ENCODE measurements at regions not wholly inside any gene's neighbourhood (a gene's known extent, or its start where the extent isn't known, plus 50 kb on each side); places are given as distances from the start of the nearest gene placed in this dataset.
A peak's percentile ranks its signal among the peaks of the same experiment; 100 is the strongest.
"Not testable (repeated sequence)": the region's sequence is repeated elsewhere in the genome, so short reads cannot be mapped to it uniquely, and the experiment has no call there.

DNA sequence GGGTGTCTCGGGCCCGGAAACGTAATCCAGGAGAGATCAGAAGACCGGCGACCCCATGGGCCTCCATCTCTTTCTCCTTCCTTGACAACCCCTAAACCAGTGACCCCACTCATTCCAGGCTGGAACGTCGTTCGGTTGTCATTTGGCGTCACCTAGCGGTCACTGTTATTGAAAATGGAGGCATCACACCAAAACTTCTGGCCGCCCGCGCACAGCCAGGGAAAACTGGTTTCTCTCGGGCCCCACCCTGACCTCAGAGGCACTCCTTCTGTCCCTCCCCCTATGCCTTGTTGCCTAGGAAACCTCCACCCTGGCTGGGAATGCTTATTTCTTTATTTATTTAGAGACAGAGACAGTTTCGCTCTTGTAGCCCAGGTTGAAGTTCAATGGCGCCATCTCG lies 2327.3 kb upstream of the TPTE start:
- H3K27ac ChIP-seq; H3K4me1 ChIP-seq (replicated peaks); DNase-seq (ENCODE audit: low spot score); intact Hi-C loops (cut with DNase I); H3K27me3 ChIP-seq (replicated peaks; ENCODE audit: insufficient read depth); H3K36me3 ChIP-seq; H3K9me3 ChIP-seq; H3K4me3 ChIP-seq: not testable (repeated sequence)
- no CpG with 5 or more reads among the region's 17 CpGs for WGBS

- H3K27ac ChIP-seq; H3K27me3 ChIP-seq (replicated peaks; ENCODE audit: insufficient read depth); intact Hi-C loops (cut with DNase I); H3K9me3 ChIP-seq; H3K4me1 ChIP-seq (replicated peaks); DNase-seq (ENCODE audit: low spot score); H3K4me3 ChIP-seq; H3K36me3 ChIP-seq: not testable (repeated sequence)
- WGBS = no CpG with 5 or more reads among the region's 20 CpGs
These were observed 2323.9 kb upstream of the TPTE start for GRCh38 chr21:8197377-8198027.

DNA sequence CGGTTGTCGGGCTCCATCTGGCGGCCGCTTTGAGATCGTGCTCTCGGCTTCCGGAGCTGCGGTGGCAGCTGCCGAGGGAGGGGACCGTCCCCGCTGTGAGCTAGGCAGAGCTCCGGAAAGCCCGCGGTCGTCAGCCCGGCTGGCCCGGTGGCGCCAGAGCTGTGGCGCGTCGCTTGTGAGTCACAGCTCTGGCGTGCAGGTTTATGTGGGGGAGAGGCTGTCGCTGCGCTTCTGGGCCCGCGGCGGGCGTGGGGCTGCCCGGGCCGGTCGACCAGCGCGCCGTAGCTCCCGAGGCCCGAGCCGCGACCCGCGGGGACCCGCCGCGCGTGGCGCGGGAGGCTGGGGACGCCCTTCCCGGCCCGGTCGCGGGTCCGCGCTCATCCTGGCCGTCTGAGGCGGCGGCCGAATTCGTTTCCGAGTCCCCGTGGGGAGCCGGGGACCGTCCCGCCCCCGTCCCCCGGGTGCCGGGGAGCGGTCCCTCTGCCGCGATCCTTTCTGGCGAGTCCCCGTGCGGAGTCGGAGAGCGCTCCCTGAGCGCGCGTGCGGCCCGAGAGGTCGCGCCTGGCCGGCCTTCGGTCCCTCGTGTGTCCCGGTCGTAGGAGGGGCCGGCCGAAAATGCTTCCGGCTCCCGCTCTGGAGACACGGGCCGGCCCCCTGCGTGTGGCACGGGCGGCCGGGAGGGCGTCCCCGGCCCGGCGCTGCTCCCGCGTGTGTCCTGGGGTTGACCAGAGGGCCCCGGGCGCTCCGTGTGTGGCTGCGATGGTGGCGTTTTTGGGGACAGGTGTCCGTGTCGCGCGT lies 2316.1 kb upstream of the TPTE start:
- H3K27me3 ChIP-seq (replicated peaks; ENCODE audit: insufficient read depth); H3K9me3 ChIP-seq; H3K4me1 ChIP-seq (replicated peaks); intact Hi-C loops (cut with DNase I); DNase-seq (ENCODE audit: low spot score); H3K4me3 ChIP-seq; H3K27ac ChIP-seq; H3K36me3 ChIP-seq: not testable (repeated sequence)
- no CpG with 5 or more reads among the region's 111 CpGs for WGBS

DNA sequence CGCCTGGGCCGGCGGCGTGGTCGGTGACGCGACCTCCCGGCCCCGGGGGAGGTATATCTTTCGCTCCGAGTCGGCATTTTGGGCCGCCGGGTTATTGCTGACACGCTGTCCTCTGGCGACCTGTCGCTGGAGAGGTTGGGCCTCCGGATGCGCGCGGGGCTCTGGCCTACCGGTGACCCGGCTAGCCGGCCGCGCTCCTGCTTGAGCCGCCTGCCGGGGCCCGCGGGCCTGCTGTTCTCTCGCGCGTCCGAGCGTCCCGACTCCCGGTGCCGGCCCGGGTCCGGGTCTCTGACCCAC lies 2315.5 kb upstream of the TPTE start:
- H3K9me3 ChIP-seq; H3K27ac ChIP-seq; DNase-seq (ENCODE audit: low spot score); H3K36me3 ChIP-seq; H3K4me1 ChIP-seq (replicated peaks); H3K4me3 ChIP-seq; intact Hi-C loops (cut with DNase I); H3K27me3 ChIP-seq (replicated peaks; ENCODE audit: insufficient read depth): not testable (repeated sequence)
- no CpG with 5 or more reads among the region's 40 CpGs for WGBS

GRCh38 chr21:8212986-8213550 lies 2308.3 kb upstream of the TPTE start:
- H3K4me3 ChIP-seq; H3K27me3 ChIP-seq (replicated peaks; ENCODE audit: insufficient read depth); intact Hi-C loops (cut with DNase I); H3K27ac ChIP-seq; H3K4me1 ChIP-seq (replicated peaks); H3K36me3 ChIP-seq; H3K9me3 ChIP-seq: not testable (repeated sequence)
- TF ChIP-seq, protein P1, sequence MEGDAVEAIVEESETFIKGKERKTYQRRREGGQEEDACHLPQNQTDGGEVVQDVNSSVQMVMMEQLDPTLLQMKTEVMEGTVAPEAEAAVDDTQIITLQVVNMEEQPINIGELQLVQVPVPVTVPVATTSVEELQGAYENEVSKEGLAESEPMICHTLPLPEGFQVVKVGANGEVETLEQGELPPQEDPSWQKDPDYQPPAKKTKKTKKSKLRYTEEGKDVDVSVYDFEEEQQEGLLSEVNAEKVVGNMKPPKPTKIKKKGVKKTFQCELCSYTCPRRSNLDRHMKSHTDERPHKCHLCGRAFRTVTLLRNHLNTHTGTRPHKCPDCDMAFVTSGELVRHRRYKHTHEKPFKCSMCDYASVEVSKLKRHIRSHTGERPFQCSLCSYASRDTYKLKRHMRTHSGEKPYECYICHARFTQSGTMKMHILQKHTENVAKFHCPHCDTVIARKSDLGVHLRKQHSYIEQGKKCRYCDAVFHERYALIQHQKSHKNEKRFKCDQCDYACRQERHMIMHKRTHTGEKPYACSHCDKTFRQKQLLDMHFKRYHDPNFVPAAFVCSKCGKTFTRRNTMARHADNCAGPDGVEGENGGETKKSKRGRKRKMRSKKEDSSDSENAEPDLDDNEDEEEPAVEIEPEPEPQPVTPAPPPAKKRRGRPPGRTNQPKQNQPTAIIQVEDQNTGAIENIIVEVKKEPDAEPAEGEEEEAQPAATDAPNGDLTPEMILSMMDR (IDR thresholded peaks at IDR 0.05) = peak in 1 of 4 experiments; percentile 18
- peak; percentile 80 for DNase-seq (ENCODE audit: low spot score)
- 80% methylated on average over 58 of the region's 111 CpGs for WGBS

GRCh38 chr21:8214539-8214938 lies 2306.8 kb upstream of the TPTE start:
- 61% methylated on average over 34 of the region's 70 CpGs for WGBS
- H3K4me1 ChIP-seq (replicated peaks); H3K27me3 ChIP-seq (replicated peaks; ENCODE audit: insufficient read depth); H3K4me3 ChIP-seq; intact Hi-C loops (cut with DNase I); H3K36me3 ChIP-seq; DNase-seq (ENCODE audit: low spot score); H3K27ac ChIP-seq; H3K9me3 ChIP-seq: not testable (repeated sequence)

DNA sequence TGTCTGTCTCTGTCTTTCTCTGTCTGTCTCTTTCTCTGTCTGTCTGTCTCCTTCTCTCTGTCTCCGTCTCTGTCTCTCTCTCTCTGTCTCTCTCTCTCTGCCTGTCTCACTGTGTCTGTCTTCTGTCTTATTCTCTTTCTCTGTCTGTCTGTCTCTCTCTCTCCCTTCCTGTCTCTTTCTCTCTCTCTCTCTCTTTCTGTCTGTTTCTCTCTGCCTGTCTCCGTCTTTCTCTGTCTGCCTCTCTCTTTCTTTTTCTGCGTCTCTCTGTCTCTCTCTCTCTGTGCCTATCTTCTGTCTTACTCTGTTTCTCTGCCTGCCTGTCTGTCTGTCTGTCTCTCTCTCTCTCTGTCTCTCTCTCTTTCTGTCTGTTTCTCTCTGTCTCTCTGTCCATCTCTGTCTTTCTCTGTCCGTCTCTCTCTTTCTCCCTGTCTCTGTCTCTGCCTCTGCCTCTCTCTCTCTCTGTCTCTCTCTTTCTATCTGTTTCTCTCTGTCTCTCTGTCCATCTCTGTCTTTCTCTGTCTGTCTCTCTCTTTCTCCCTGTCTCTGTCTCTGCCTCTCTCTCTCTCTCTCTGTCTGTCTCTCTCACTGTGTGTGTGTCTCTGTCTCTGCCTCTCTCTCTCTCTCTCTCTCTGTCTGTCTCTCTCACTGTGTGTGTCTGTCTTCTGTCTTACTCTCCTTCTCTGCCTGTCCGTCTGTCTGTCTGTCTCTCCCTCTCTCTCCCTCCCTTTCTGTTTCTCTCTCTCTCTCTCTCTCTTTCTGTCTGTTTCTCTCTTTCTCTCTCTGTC lies 2291.8 kb upstream of the TPTE start:
- DNase-seq (ENCODE audit: low spot score); H3K36me3 ChIP-seq; H3K27ac ChIP-seq; H3K4me1 ChIP-seq (replicated peaks); H3K4me3 ChIP-seq; H3K27me3 ChIP-seq (replicated peaks; ENCODE audit: insufficient read depth); intact Hi-C loops (cut with DNase I); H3K9me3 ChIP-seq: not testable (repeated sequence)
- WGBS = no CpG with 5 or more reads among the region's 5 CpGs

DNA sequence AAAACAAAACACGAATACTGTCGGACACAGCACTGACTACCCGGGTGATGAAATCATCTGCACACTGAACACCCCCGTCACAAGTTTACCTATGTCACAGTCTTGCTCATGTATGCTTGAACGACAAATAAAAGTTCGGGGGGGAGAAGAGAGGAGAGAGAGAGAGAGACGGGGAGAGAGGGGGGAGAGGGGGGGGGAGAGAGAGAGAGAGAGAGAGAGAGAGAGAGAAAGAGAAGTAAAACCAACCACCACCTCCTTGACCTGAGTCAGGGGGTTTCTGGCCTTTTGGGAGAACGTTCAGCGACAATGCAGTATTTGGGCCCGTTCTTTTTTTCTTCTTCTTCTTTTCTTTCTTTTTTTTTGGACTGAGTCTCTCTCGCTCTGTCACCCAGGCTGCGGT lies 2290.1 kb upstream of the TPTE start:
- H3K27ac ChIP-seq; H3K27me3 ChIP-seq (replicated peaks; ENCODE audit: insufficient read depth); H3K36me3 ChIP-seq; H3K4me3 ChIP-seq; H3K9me3 ChIP-seq; H3K4me1 ChIP-seq (replicated peaks); intact Hi-C loops (cut with DNase I); DNase-seq (ENCODE audit: low spot score): not testable (repeated sequence)
- WGBS = 73% methylated on average over 5 of the region's 12 CpGs

- H3K9me3 ChIP-seq; H3K4me1 ChIP-seq (replicated peaks); DNase-seq (ENCODE audit: low spot score); H3K27me3 ChIP-seq (replicated peaks; ENCODE audit: insufficient read depth); H3K27ac ChIP-seq; intact Hi-C loops (cut with DNase I); H3K4me3 ChIP-seq; H3K36me3 ChIP-seq: not testable (repeated sequence)
- WGBS = 81% methylated on average over 1 of the region's 1 CpG
These were observed 2288.4 kb upstream of the TPTE start for GRCh38 chr21:8233000-8233399.

All from prostate gland (tissue), 2 donors.